Activated CD4-positive, alpha-beta T cell treated with anti-CD3 and anti-CD28 coated beads, Interleukin-10, Interleukin-2, amounts not matched to agents 100 ng/mL and 50 ng/mL, durations not matched to agents 16 hours and 8 hours (primary cell): ENCODE measurements at regions not wholly inside any gene's neighbourhood (a gene's known extent, or its start where the extent isn't known, plus 50 kb on each side); places are given as distances from the start of the nearest gene placed in this dataset.
"Not testable (repeated sequence)": the region's sequence is repeated elsewhere in the genome, so short reads cannot be mapped to it uniquely, and the experiment has no call there.

ENCODE experiments used
- DNase-seq: peaks from one replicate; pipeline ENCODE4 v3.0.0-alpha.2; 2020

DNA sequence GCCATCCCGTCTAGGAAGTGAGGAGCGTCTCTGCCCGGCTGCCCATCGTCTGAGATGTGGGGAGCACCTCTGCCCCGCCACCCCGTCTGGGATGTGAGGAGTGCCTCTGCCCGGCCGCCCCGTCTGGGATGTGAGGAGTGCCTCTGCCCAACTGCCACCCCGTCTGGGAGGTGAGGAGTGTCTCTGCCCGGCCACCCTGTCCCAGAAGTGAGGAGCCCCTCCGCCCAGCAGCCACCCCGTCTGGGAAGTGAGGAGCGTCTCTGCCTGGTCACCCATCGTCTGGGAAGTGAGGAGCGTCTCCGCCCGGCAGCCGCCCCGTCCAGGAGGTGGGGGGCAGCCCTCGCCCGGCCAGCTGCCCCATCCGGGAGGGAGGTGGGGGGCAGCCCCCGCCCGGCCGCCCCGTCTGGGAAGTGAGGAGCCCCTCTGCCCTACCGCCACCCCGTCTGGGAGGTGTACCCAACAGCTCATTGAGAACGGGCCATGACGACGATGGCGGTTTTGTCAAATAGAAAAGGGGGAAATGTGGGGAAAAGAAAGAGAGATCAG, 474.9 kb downstream of the IRS2 start:
- not testable (repeated sequence) for DNase-seq

- no peak for DNase-seq
Observed at GRCh38 chr13:109309625-109310363, 476.6 kb downstream of the IRS2 start.

GRCh38 chr13:109307027-109307426, 479.4 kb downstream of the IRS2 start:
- no peak for DNase-seq

DNA sequence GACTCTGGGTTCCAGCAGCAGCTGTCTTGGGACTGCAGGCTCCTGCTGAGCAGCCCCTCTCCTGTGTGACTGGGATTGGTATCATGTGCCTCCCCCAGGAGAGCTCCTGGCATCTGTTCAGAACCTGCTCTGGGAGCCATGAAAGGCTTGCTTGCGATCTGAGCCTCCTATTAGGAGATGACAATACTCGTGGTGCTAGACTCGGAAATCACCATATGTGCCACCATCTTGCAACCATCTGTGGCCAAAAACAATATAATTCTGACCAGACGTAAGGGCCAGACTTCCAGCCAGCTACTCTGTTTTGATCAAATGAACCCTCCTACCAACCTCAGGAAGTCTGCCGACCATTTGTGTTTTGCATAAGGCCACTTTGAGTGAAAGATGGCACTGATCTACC, 484.7 kb downstream of the IRS2 start:
- DNase-seq = no peak

DNA sequence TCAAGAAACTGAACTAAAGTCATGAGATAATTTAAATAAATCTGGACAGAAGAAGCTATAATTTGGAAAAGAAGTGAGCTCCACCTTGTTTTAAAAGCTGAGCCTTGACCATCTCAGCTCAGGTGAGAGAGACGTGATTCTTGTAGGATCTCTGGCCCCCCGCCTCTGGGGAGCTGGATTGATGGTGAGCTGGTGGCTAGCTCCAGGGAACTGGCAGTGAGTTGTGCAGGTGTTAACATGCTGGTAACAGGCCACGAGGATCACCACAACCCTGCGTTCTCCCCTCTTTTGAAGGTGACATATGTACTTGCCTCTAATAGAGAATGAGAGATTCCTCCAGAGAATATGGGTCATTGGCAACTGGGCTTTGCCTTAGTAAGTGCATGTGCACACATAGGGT, 485.1 kb downstream of the IRS2 start:
- DNase-seq = no peak

DNA sequence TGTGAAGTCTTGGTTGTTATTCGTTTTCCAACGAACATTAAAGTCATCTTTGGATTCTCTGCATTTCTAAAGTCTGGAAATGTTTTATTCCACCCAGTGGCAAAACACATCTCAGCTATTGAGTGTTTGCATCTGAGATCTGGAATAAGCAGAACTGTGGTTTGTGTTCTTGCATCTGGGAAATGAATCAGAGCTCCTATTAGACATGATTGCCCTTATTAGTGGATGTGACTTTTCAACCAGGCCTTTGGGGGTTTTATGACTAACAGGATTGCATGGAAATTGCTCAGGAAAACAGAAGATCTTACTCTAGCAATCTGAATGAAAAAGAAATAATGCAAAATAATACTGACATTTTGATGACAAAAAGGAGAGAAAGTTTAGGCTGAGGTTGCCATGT, 488.8 kb downstream of the IRS2 start:
- DNase-seq = no peak

GRCh38 chr13:109293166-109293565, 493.2 kb downstream of the IRS2 start:
- no peak for DNase-seq

DNA sequence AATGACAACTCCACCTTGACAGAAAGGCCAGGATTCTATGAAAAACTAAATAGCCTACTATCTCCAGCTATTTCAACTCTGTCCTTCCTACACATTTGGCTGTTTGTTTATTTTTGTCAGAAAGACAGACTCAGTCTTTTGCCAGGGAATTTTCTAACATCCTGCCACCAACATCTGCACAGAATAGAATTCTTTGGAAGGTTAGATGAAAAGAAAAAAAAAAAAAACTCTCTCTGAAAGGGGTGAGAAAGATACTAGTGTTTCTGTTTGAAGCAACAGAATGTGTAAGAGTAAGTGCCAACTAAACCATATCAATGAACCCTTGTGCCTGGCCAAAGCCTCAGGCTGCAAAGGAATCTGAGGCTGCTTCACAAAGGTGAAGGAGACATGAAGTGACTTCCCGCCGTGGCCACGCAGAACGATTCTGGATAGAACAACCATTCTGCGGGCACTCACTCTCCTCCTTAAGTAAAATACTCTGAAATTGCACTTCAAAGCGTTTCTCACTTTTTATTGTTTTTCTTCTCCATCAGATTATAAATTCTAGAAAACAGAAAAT, 498.2 kb downstream of the IRS2 start:
- DNase-seq = no peak

DNA sequence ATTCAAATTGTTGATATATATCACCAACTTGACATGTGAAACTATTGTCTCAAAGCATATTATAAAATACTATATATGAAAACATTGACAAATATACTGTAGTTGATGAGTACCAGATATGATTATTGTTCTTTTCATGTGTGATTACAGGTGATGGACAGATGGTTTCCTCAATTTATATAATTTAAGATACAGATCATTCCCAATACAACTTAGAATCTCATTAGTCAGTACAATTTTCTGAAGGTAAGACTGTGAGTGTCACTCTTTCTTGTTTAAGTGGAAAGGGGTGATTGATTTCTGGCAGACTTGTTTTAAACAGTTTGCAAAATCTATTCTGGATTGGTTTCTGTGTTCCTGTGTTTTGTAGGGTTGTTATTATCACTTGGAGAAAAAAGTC, 498.8 kb downstream of the IRS2 start:
- DNase-seq = no peak

GRCh38 chr13:109285586-109285985, 500.8 kb downstream of the IRS2 start:
- no peak for DNase-seq

DNA sequence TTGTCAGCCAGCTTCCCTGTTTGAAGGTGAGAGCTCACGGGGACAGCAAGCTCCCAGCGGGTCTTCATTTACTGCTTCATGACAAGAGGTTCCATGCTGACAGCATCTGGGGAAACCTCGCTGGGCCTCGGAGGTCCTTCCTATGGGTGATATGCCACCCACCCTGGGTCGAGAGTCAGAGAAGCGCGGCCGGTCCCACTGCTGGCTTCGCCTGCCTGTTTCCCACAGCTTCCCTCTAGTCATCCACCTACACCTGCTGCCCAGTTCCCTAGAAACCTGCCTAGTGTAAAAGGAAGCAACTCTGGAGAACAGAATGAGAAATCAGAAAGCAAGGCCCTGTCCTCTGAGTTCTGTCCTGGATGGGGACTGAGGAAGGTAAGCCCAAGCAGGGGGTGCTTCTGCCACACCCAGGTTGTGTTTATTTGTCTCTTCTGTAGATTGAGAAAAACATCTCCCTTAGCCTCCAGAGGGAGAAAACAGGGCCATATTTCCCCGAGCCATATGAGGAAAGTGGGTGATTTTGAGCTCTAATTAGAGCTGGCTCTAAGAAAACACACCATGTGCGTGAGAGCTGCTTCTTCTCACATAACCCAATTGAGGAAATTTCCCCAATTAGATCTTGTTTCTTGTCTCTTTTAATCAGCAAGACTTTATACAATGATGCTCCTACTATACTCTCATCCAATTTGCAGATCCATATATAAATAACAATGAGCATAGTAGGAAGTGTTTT, 504.3 kb downstream of the IRS2 start:
- DNase-seq = no peak

DNA sequence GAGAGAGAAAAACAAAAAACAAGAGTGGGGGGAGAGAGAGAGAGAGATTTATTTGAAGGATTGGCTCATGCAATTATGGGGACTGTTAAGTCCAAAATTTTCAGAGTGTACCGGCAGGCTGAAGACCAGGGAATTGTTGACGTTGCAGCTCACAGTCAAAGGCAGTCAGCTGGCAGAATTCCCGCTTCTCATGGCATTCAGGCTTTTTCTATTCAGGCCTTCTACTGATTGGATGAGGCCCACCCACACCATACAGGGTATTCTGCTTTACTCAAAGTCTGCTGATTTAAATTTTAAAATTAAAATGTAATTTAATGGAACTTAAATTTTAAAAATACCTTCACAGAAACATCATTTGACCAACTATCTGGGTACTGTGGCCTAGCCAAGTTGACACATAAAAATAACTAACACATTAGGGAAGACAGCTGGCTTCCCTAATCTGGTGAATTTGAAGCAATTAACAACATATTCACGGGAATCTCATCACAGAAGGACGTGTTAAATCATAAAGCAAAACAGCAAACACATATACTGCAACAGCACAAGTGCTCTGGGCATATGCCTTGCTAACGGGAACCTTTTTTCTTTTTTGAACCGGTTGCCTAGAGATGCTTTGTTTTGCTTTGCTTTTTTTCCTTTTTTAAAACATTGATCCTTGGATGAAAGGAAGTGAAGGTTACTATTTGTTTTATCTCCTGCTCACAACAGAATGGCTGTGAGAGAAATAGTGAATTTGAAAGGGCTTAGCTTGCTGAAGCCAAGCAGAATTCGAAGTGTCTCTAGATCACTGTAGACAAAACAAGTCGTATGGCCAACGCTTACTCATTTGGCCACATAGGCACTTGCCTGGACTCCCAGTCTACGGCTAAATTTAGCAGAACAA, 505.1 kb downstream of the IRS2 start:
- DNase-seq = no peak

DNA sequence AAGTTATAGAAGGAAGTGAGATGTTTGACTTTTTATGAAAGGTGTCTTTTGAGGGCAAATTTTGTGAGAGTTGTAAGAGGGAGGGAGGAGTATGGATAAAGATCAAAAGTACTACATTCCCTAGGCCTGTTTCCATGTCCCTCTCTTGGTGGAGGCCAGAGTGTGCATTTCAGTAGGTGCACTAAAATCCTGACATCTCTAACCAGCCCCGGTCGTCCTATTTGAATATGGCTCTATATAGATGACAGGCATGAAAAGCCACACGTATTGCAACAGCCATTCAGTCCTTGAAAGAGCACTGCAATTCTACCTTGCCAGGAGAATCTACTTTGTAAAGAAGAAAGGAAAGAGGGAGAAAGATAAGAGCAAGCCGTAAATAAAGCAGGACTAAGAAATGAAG, 510.1 kb downstream of the IRS2 start:
- no peak for DNase-seq

- no peak for DNase-seq
Observed at GRCh38 chr13:109275852-109276251, 510.5 kb downstream of the IRS2 start.

GRCh38 chr13:109275139-109275745, 511.1 kb downstream of the IRS2 start:
- DNase-seq = no peak

GRCh38 chr13:109274188-109274821, 512.1 kb downstream of the IRS2 start:
- no peak for DNase-seq

DNA sequence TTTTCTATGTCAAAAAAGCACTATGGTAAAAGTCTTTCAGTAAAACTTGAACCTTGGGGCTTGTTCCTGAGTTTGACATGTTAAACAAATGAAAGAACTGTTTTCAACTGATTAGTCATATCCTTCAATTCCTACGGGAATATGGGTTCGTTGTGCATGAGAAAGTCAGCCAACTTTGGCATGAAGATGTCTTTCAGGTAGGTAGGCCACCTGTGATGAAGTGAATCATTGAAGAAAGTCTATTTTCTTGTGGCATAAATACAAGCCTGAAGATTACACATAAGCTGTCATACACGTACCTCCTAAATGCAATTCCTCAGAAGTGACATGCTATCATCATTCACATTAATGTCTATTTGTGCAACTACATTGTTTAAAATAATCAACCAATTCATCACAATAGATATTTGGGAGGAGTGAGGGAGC, 513.0 kb downstream of the IRS2 start:
- no peak for DNase-seq

- no peak for DNase-seq
Observed at GRCh38 chr13:109272595-109273325, 513.6 kb downstream of the IRS2 start.

DNA sequence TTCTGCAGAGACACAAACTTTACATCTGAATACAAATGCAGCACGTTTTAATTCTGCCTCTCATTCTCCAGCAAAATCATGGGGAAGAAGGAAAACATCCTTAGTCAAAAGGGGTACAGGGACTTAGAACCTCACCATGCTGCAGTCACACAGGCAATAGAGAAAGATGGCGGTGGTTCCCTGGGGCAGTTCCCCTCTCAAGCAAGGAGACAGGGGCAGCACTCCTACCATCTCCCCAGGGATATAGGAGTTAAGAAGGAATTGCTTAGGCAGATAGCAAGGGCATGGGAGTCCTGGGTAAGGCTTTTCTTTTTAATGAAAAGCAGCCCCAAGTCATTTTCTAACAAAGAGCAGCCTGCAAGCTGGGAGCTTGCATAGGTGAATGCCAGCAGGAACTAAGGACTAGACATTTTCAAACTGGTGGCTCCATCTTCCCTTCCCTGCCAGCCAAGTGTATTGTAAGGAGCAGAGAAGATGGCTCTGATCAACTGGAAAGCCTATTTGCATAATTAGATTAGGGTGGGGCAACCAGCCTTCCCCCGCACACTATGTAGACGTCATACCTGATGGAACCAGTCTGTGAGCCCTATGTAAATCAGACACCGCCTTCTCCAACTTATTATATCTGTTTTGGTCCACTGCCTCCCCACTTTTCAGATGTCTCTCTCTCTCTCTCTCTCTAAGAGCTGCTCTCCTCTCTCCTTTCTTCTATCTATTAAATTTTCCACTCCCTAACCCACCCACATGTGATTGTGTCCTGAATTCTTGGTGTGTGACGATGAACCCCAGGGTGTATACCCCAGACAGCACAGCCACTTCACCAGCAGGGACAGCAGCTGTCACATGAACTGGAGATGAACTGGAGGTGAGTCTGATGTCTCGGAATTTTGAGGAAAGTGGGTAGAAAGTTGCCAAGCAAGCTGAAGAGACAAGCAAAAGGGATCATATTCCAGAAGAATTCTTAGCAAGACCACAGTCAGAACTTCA, 514.5 kb downstream of the IRS2 start:
- no peak for DNase-seq

- DNase-seq = no peak
Observed at GRCh38 chr13:109271061-109271460, 515.3 kb downstream of the IRS2 start.
